Bone marrow (tissue), 2 donors: ENCODE measurements at regions not wholly inside any gene's neighbourhood (a gene's known extent, or its start where the extent isn't known, plus 50 kb on each side); places are given as distances from the start of the nearest gene placed in this dataset.

Experiments used
- DNase-seq, 2 donors: peaks; one replicate each; lab custom pipeline; 2025; lab: John Stamatoyannopoulos, UW

DNA sequence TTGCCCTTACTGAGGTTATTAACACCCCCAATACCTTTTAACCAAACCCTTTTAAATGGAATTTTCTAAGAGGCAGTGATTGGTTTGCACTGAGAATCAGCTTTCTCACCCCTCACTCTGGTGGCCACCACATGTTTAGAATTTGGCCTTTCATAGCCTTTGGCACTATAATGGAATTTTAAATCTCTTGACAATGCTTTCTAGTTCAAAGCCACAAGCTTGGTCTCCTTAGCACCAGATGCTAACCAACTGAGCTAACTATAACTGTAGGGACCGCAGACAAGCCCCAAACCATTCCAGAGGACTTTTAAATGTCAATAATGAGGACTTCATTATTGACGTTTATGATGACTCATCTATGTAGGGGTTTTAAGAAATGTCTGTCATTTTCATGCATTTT is 238.7 kb upstream of the SNX7 start:
- no peak for DNase-seq

DNA sequence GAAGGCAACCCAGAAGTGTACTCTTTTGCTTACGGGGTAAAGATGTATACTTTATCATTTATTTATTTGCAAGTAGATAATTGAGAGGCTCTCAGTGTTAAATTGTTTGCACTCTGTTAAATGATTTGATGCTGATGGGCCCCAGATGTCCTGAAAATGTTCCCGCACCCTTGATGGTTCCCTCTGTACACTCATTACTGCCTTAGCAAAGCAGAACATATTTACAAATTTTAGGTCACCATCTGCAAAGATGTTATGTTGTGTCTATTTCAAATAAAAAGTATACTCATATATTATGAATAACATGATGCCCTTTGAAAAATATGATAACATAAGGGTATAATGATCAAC is 240.5 kb upstream of the SNX7 start:
- no peak for DNase-seq

GRCh38 chr1:98420376-98421084 is 241.0 kb upstream of the SNX7 start:
- no peak for DNase-seq

DNA sequence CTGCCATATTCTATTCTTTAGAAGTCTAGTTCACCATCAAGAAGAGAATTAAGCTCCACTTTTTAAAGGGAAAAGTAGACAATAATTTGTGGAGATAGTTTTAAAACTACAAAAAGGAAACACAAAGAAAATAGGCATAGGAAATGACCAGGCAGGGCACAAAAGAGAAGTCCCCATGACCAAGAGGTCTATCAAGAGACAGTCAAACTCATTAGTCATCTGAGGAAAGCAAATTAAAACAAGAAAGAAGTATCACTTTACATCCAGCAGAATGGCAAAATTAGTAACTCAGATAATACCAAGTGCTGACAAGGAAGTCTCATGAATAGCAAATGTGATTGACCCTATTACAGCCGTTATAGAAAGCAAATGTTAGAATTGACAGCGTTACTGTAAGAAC is 243.7 kb upstream of the SNX7 start:
- DNase-seq = no peak

DNA sequence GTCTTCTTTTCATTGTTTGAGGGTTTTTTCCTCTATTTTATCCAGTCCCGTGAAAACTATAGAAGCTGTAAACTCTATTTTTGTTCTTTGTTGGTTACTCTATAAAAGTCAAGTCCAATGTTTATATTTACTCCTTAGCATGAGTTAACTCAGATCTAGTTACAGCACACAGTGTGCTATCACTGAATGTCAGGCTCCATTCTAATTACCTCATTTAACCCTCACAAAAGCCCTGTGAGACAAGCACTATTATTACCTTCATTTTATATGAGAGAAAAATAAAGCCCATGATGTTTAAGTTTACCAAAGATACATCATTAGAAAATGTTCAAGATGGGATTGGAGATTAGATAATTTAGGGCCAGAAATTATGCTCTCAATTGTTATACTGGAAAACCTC is 251.4 kb upstream of the SNX7 start:
- DNase-seq = no peak

GRCh38 chr1:98406352-98407088 is 255.0 kb upstream of the SNX7 start:
- DNase-seq = no peak

DNA sequence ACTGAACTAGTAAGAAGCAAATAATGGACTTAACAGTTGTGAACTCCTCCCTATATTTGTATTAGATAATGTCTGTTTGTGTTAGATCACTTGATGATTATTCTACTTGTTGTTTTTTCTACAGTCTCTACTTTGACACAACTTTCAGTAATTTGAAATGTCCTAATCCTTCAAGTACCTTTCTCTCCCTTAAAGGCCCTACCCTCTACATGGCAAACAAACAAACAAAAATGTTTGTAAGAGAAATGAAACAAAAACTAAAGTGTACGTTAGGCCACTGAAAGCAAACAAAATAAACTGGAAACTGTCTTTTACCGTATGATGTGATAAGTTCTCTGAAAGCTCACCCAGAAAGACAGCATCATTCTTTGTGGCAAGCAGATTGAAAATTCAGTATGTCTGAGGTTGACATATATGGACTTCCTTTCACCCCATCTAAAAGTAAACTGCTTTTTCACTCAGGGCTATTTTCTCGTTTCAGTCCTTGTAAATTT is 255.9 kb upstream of the SNX7 start:
- no peak for DNase-seq

GRCh38 chr1:98404866-98405265 is 256.7 kb upstream of the SNX7 start:
- DNase-seq = no peak

- DNase-seq = no peak
Observed at GRCh38 chr1:98403963-98404480, 257.5 kb upstream of the SNX7 start.

DNA sequence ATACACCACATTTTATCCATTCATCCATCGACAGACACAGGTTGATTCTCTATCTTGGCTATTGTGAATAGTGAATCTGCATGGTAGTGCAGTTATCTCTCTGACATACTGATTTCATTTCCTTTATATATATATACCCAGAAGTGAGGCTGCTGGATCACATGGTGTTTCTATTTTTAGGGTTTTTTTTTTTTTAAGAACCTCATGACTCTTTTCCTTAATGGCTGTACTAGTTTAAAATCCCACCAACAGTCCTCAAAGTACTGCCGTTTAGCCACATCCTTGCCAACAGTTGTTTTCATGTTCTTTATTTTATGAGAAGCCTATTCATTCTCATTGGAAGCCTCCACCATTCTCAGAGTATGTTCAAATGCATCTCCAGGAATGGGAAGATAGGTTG is 258.7 kb upstream of the SNX7 start:
- peak in 1 of 2 donors; percentile 31 for DNase-seq

- no peak for DNase-seq
Observed at GRCh38 chr1:98400446-98400845, 261.1 kb upstream of the SNX7 start.

DNA sequence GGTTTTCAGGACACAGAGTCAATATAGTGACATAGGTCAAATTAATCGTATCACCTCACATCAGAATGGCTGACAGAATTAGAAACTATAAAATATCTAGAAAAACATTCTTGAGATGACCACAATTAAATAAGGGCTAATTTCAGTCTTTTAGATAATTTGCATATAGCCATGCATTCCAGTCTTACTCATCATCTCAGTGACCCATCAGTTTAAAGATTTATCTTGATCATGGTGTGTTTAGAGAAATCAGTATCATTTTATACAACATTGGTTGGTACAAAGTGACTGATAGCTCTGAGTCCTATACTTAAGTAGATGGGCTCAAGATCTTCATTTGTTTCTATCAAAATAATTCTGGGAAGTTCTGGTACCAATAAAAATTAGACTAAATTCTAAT is 262.3 kb upstream of the SNX7 start:
- no peak for DNase-seq

- DNase-seq = no peak
Observed at GRCh38 chr1:98398649-98399048, 262.9 kb upstream of the SNX7 start.

- no peak for DNase-seq
Observed at GRCh38 chr1:98398092-98398491, 263.4 kb upstream of the SNX7 start.

GRCh38 chr1:98393719-98394118 is 267.8 kb upstream of the SNX7 start:
- DNase-seq = no peak

DNA sequence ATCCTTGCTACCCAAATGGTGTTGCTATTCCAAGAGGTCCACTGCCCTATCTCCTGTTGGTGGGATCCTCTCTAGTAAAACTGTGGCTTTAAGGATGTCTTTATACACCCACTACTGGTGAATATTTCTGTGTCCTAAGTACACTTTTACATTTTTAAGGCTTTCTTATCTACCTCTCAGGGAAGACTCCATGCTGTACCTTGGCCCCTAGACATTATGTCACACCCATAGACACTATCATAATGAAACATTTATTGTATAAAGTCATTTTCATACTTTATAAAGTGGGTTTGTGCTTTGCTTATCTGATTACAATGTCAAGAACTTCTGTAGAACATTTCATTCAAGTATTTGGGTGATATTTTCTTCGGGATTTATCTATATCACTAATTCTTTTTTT is 270.3 kb upstream of the SNX7 start:
- DNase-seq = no peak

- no peak for DNase-seq
Observed at GRCh38 chr1:98389809-98390208, 271.7 kb upstream of the SNX7 start.

DNA sequence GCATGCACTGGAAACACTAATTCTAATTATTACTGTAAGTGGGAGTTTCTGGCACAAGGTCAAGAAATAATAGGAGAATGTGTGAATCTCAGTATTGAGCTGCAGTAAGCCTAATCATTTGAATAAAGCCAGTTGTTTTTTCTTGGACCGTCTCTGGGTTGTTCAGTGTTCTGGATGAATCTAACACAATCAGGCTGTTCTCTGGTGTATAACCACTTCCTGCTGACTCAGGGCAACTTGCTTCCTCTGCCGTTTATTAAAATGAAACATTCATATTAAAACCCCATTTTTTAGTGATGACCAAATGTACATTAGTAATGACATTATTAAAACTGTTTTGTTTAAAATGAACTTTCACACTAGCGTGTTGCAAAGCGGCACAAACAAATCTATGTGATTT is 273.1 kb upstream of the SNX7 start:
- peak in 1 of 2 donors; percentile 68 for DNase-seq

GRCh38 chr1:98387701-98388100 is 273.8 kb upstream of the SNX7 start:
- DNase-seq = no peak

GRCh38 chr1:98386675-98387440 is 274.7 kb upstream of the SNX7 start:
- DNase-seq = no peak

DNA sequence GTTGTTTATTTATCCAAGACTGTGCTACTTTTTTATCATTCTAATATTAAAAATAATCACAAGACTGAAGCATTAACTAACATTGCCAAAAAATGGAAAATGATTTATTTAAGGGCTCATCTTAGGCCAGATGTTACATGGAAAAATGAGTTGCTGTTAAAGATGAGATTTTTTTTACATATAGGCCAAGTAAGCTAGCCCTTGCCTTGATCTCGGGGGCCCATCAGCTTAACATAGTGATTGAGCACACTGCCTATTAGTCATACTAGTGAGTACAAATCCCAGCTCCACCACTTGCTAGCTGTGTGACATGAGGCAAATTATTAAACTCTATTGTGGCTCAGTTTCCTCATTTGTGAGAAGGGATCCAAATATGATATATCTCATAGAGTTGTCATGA is 275.9 kb upstream of the SNX7 start:
- no peak for DNase-seq

- no peak for DNase-seq
Observed at GRCh38 chr1:98384461-98385141, 276.9 kb upstream of the SNX7 start.
